Testis (tissue), 2 donors: ENCODE measurements at regions not wholly inside any gene's neighbourhood (a gene's known extent, or its start where the extent isn't known, plus 50 kb on each side); places are given as distances from the start of the nearest gene placed in this dataset.
"Not testable (repeated sequence)": the region's sequence is repeated elsewhere in the genome, so short reads cannot be mapped to it uniquely, and the experiment has no call there.

ENCODE experiments used
- DNase-seq: peaks from one replicate; pipeline ENCODE4 v3.0.0-alpha.2; 2019
- H3K27ac ChIP-seq, 2 donors: fragments of 200-600 bp; sonication (generic); one replicate each; pipeline ENCODE4 v1.5.1; 2019
- H3K27me3 ChIP-seq: fragments of 200-600 bp; sonication (generic); one replicate; pipeline ENCODE4 v1.5.1; 2019
- H3K36me3 ChIP-seq: fragments of 200-600 bp; sonication (generic); one replicate; pipeline ENCODE4 v1.5.1; 2017; ENCODE audit warnings: low read depth; ENCODE audit errors: missing control alignments
- H3K4me1 ChIP-seq: fragments of 200-600 bp; sonication (generic); one replicate; pipeline ENCODE4 v1.5.1; 2019
- H3K4me3 ChIP-seq, 2 donors: fragments of 200-600 bp; sonication (generic); one replicate each; pipeline ENCODE4 v1.5.1; 2017 to 2019
- H3K9me3 ChIP-seq: fragments of 200-600 bp; sonication (generic); one replicate; pipeline ENCODE4 v1.5.1; 2017
- CTCF ChIP-seq, 3 experiments: fragments of 450-650 bp in 2 of 3; fragments of 200-600 bp in 1 of 3; sonication (generic) in 1 of 3; IDR thresholded peaks; one replicate each; pipeline ENCODE4 v1.5.1; 2016 to 2019; ENCODE audit warnings: antibody characterized with exemption in 3 of 3, mild to moderate bottlenecking in 2 of 3, moderate library complexity in 1 of 3
- POLR2A ChIP-seq: fragments of 450-650 bp; IDR thresholded peaks from one replicate; pipeline ENCODE4 v1.6.1; 2017; ENCODE audit warnings: antibody characterized with exemption, mild to moderate bottlenecking, moderate library complexity
- WGBS, 2 donors: methylation state at CpG; one replicate each; pipeline ENCODE4 v1.1.5; 2018; 5-methylcytosine and 5-hydroxymethylcytosine counted together
- intact Hi-C: fragments of 100-400 bp; cut with DNase I; formaldehyde crosslinking; loops from one replicate; pipeline ENCODE4 v1.15.1; 2023; ENCODE audit warnings: low total_unique reads

- no peaks in the 10 kb centered on the region for H3K9me3 ChIP-seq
- H3K27me3 ChIP-seq = no peaks in the 10 kb centered on the region
- H3K4me3 ChIP-seq = no peak overlapping the region
- no peak for TF ChIP-seq CTCF (IDR thresholded peaks at IDR 0.05)
- TF ChIP-seq POLR2A = no peak
- H3K36me3 ChIP-seq = no peaks in the 10 kb centered on the region
- intact Hi-C loops = no loop called here
- no peak for DNase-seq
- no peaks in the 10 kb centered on the region for H3K4me1 ChIP-seq
- no peak overlapping the region for H3K27ac ChIP-seq
- 77 to 90% methylated on average over 5 of the region's 5 CpGs for WGBS, 2 donors
Measured at GRCh38 chr10:33086100-33086499, 128.1 kb upstream of the ITGB1 start.

DNA sequence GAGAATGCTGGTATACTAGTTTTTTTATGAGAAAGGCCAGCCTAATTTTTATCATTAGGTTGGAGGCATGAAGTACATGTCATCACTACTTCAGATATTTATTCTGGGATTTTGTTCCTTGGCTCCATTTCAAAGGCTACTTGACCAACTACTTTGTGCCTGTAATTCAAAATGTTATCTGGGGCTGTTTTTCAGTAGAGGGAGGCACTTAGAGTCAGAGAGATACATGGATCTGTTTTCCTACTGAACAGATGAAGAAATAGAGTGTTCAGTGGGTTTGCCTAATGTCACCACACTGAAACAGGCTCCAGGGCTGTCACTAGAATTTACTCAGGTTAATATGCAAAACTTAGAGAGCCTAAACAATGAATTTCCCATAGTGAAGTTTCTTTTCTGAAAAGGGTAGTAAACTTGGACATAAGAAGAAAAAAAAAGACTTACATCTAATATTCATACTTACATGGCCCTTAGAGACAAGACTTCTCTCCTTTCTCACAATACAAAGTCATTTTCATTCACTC lies 127.3 kb upstream of the ITGB1 start:
- DNase-seq = no peak
- TF ChIP-seq CTCF (IDR thresholded peaks at IDR 0.05) = no peak
- TF ChIP-seq POLR2A = no peak
- no peaks in the 10 kb centered on the region for H3K36me3 ChIP-seq
- no peaks in the 10 kb centered on the region for H3K27me3 ChIP-seq
- H3K4me3 ChIP-seq = no peak overlapping the region
- H3K4me1 ChIP-seq = no peaks in the 10 kb centered on the region
- no peak overlapping the region for H3K27ac ChIP-seq
- intact Hi-C loops = no loop called here
- no peaks in the 10 kb centered on the region for H3K9me3 ChIP-seq

DNA sequence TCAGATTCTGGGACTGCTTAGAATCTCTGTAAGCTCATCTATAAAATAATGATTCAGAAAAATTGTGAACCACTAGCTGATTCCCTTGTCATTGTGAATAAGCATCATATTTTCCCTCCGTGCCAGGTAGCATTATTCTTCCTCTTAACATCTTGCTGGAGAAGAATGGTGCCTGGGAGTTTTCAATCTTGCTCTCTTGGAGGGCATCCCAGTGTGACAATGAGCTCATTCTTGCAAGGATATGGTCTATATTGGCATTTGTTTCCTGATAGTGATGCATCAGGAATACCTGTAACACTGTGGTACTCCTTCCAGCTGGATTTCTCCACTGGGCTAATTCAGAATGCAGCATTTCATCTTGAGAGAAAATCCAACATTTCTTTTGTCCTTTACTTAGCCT lies 126.4 kb upstream of the ITGB1 start:
- H3K36me3 ChIP-seq = no peaks in the 10 kb centered on the region
- DNase-seq = no peak
- intact Hi-C loops = no loop called here
- H3K4me1 ChIP-seq = no peaks in the 10 kb centered on the region
- TF ChIP-seq CTCF (IDR thresholded peaks at IDR 0.05) (no peak), POLR2A (no peak)
- H3K27me3 ChIP-seq = no peaks in the 10 kb centered on the region
- H3K27ac ChIP-seq = no peak overlapping the region
- 86 to 100% methylated on average over 1 of the region's 1 CpG for WGBS, 2 donors
- H3K4me3 ChIP-seq = no peak overlapping the region
- no peaks in the 10 kb centered on the region for H3K9me3 ChIP-seq

GRCh38 chr10:33082373-33082895 lies 124.4 kb upstream of the ITGB1 start:
- TF ChIP-seq CTCF (IDR thresholded peaks at IDR 0.05) = no peak
- no peak for TF ChIP-seq POLR2A
- H3K27ac ChIP-seq = no peak overlapping the region
- no peaks in the 10 kb centered on the region for H3K4me1 ChIP-seq
- 84 to 87% methylated on average over 2 of the region's 2 CpGs for WGBS, 2 donors
- H3K36me3 ChIP-seq = no peaks in the 10 kb centered on the region
- intact Hi-C loops = no loop called here
- DNase-seq = no peak
- no peaks in the 10 kb centered on the region for H3K27me3 ChIP-seq
- no peaks in the 10 kb centered on the region for H3K9me3 ChIP-seq
- H3K4me3 ChIP-seq = no peak overlapping the region

DNA sequence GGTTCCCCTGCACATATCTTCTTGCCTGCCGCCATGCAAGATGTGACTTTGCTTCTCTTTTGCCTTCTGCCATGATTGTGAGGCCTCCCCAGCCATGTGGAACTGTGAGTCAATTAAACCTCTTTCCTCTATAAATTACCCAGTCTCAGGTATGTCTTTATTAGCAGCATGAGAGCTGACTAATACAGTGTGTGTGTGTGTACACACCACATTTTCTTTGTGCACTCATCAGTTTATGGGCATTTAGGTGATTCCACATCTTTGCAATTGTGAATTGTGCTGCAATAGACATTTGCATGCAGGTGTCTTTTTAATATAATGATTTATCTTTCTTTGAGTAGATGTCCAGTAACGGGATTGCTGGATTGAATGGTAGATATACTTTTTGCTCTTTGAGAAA lies 122.4 kb upstream of the ITGB1 start:
- H3K4me1 ChIP-seq, H3K27ac ChIP-seq, H3K36me3 ChIP-seq, DNase-seq, H3K4me3 ChIP-seq, H3K27me3 ChIP-seq, intact Hi-C loops, H3K9me3 ChIP-seq: not testable (repeated sequence)
- 68 to 91% methylated on average over 2 of the region's 2 CpGs for WGBS, 2 donors
